K562 (cell line): ENCODE measurements at regions not wholly inside any gene's neighbourhood (a gene's known extent, or its start where the extent isn't known, plus 50 kb on each side); places are given as distances from the start of the nearest gene placed in this dataset.

Experiments used
- BHLHE40 ChIP-seq: IDR thresholded peaks from 2 replicates; pipeline ENCODE4 v1.6.1; 2011; ENCODE audit warnings: low read length, improper control_type of control experiment
- CCNT2 ChIP-seq: IDR thresholded peaks from 2 replicates; pipeline ENCODE4 v1.6.1; 2011; ENCODE audit warnings: borderline replicate concordance, low read depth, mild to moderate bottlenecking, moderate library complexity, mixed read lengths, low read length; ENCODE audit not compliant: insufficient read length; ENCODE audit errors: extremely low read depth
- HLTF ChIP-seq: fragments of 450-650 bp; IDR thresholded peaks from 2 replicates; pipeline ENCODE4 v1.6.1; 2016
- NCOA2 ChIP-seq, 2 experiments: fragments of 450-650 bp; IDR thresholded peaks; 2 replicates each; pipeline ENCODE4 v1.6.1; 2018; ENCODE audit warnings: mild to moderate bottlenecking in 2 of 2, moderate library complexity in 1 of 2; ENCODE audit not compliant: partially characterized antibody in 2 of 2
- POLR2G ChIP-seq: fragments of 200-400 bp; formaldehyde crosslinking; IDR thresholded peaks from 2 replicates; pipeline ENCODE4 v1.6.1; 2017; ENCODE audit warnings: low read depth, mild to moderate bottlenecking, antibody characterized with exemption, low read length, moderate library complexity
- PPARD ChIP-seq: fragments of 250-450 bp; sonication (Bioruptor Pico); IDR thresholded peaks from 2 replicates; pipeline ENCODE4 v1.8.0; 2022; ENCODE audit warnings: inconsistent platforms, mild to moderate bottlenecking, moderate library complexity
- STAT5B ChIP-seq: fragments of 250-450 bp; sonication (Bioruptor Pico); IDR thresholded peaks from 2 replicates; pipeline ENCODE4 v1.8.0; 2021; ENCODE audit warnings: mild to moderate bottlenecking, inconsistent platforms
- ZNF282 ChIP-seq: sonication (generic); formaldehyde crosslinking; IDR thresholded peaks from 2 replicates; pipeline ENCODE4 v1.8.1; 2023; ENCODE audit warnings: missing genetic modification reagents
- TF ChIP-seq, protein P1 (sequence below): fragments of 250-450 bp; sonication (Bioruptor Pico); IDR thresholded peaks from 2 replicates; pipeline ENCODE4 v1.5.1; 2021; ENCODE audit warnings: mild to moderate bottlenecking
- TF ChIP-seq, protein P2 (sequence below), 2 experiments: fragments of 450-650 bp; formaldehyde crosslinking in 1 of 2; IDR thresholded peaks; 2 replicates each; pipeline versions ENCODE4 v1.4.0 to v1.6.1; 2014 to 2020; ENCODE audit warnings: mild to moderate bottlenecking in 2 of 2, borderline replicate concordance in 1 of 2, low read depth in 1 of 2
- TF ChIP-seq, protein P3 (sequence below), 2 experiments: IDR thresholded peaks; 2 replicates each; pipeline ENCODE4 v1.6.1; 2012; ENCODE audit warnings: improper control_type of control experiment in 2 of 2, low read depth in 2 of 2, low read length in 2 of 2, borderline replicate concordance in 1 of 2
- TF ChIP-seq, protein P4 (sequence below): IDR thresholded peaks from 2 replicates; pipeline ENCODE4 v1.6.1; 2011; ENCODE audit warnings: borderline replicate concordance, low read depth, mild to moderate bottlenecking, moderate library complexity, low read length; ENCODE audit not compliant: insufficient read depth, poor library complexity, severe bottlenecking

DNA sequence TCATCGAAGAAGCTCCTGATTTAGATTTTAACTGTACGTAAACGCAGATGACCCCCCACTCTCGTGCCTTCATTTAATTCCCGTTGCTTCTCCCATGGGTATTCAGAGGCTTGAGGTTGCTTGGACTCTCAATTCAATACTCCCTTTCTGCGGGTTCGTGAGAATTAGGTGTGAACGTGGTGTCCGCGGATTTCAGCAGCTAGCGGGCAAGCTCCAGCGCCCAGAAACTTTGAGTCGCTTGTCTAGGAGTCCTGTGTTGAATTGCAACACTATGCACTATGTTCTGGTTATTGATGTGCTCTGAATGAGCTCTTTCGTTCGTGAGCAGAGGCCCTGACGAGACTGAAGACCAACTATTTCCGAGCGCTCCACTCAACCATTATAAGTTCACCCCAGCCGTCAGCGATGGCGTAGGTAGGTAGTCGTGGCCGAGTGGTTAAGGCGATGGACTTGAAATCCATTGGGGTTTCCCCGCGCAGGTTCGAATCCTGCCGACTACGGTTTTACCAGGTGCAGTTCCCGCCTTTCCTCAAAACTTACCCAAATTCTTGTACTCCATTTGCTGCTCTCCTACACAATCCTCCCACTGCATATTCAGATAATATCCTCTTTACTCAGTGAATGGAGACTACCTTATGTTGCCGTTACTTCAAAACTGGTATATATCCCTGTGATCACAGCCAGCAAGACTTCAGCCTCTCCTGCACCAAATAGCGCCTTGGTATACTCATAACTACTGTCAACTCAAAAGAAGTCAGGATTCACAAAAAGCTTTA is 72.6 kb upstream of the ZNF184 start (continued):
- TF ChIP-seq BHLHE40 (no peak), STAT5B (CRISPR knock-in tag) (no peak), ZNF282 (CRISPR knock-in tag) (no peak), CCNT2 (no peak), HLTF (peak; percentile 80; the same call in 1 of the 2 replicates), PPARD (no peak), POLR2G (no peak), NCOA2 (IDR thresholded peaks at IDR 0.05; ENCODE audit: partially characterized antibody in 2 of 2) (no peak)
- TF ChIP-seq, protein P1, sequence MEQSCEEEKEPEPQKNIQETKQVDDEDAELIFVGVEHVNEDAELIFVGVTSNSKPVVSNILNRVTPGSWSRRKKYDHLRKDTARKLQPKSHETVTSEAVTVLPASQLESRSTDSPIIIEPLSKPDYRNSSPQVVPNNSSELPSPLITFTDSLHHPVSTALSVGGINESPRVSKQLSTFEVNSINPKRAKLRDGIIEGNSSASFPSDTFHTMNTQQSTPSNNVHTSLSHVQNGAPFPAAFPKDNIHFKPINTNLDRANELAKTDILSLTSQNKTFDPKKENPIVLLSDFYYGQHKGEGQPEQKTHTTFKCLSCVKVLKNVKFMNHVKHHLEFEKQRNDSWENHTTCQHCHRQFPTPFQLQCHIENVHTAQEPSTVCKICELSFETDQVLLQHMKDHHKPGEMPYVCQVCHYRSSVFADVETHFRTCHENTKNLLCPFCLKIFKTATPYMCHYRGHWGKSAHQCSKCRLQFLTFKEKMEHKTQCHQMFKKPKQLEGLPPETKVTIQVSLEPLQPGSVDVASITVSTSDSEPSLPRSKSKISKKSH: no peak
- TF ChIP-seq, protein P2, sequence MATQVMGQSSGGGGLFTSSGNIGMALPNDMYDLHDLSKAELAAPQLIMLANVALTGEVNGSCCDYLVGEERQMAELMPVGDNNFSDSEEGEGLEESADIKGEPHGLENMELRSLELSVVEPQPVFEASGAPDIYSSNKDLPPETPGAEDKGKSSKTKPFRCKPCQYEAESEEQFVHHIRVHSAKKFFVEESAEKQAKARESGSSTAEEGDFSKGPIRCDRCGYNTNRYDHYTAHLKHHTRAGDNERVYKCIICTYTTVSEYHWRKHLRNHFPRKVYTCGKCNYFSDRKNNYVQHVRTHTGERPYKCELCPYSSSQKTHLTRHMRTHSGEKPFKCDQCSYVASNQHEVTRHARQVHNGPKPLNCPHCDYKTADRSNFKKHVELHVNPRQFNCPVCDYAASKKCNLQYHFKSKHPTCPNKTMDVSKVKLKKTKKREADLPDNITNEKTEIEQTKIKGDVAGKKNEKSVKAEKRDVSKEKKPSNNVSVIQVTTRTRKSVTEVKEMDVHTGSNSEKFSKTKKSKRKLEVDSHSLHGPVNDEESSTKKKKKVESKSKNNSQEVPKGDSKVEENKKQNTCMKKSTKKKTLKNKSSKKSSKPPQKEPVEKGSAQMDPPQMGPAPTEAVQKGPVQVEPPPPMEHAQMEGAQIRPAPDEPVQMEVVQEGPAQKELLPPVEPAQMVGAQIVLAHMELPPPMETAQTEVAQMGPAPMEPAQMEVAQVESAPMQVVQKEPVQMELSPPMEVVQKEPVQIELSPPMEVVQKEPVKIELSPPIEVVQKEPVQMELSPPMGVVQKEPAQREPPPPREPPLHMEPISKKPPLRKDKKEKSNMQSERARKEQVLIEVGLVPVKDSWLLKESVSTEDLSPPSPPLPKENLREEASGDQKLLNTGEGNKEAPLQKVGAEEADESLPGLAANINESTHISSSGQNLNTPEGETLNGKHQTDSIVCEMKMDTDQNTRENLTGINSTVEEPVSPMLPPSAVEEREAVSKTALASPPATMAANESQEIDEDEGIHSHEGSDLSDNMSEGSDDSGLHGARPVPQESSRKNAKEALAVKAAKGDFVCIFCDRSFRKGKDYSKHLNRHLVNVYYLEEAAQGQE (IDR thresholded peaks at IDR 0.05; ENCODE audit: borderline replicate concordance): no peak
- TF ChIP-seq, protein P2 (CRISPR knock-in tag; IDR thresholded peaks at IDR 0.05; ENCODE audit: low read depth): no peak
- TF ChIP-seq, protein P3, sequence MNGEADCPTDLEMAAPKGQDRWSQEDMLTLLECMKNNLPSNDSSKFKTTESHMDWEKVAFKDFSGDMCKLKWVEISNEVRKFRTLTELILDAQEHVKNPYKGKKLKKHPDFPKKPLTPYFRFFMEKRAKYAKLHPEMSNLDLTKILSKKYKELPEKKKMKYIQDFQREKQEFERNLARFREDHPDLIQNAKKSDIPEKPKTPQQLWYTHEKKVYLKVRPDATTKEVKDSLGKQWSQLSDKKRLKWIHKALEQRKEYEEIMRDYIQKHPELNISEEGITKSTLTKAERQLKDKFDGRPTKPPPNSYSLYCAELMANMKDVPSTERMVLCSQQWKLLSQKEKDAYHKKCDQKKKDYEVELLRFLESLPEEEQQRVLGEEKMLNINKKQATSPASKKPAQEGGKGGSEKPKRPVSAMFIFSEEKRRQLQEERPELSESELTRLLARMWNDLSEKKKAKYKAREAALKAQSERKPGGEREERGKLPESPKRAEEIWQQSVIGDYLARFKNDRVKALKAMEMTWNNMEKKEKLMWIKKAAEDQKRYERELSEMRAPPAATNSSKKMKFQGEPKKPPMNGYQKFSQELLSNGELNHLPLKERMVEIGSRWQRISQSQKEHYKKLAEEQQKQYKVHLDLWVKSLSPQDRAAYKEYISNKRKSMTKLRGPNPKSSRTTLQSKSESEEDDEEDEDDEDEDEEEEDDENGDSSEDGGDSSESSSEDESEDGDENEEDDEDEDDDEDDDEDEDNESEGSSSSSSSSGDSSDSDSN (IDR thresholded peaks at IDR 0.05; ENCODE audit: borderline replicate concordance in 1 of 2, low read depth in 2 of 2, low read length in 2 of 2): peak; percentile 69 to 72; a peak in 2 of 4 replicates
- TF ChIP-seq, protein P4, sequence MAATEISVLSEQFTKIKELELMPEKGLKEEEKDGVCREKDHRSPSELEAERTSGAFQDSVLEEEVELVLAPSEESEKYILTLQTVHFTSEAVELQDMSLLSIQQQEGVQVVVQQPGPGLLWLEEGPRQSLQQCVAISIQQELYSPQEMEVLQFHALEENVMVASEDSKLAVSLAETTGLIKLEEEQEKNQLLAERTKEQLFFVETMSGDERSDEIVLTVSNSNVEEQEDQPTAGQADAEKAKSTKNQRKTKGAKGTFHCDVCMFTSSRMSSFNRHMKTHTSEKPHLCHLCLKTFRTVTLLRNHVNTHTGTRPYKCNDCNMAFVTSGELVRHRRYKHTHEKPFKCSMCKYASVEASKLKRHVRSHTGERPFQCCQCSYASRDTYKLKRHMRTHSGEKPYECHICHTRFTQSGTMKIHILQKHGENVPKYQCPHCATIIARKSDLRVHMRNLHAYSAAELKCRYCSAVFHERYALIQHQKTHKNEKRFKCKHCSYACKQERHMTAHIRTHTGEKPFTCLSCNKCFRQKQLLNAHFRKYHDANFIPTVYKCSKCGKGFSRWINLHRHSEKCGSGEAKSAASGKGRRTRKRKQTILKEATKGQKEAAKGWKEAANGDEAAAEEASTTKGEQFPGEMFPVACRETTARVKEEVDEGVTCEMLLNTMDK: no peak
